MM.1S (cell line): ENCODE measurements at regions not wholly inside any gene's neighbourhood (a gene's known extent, or its start where the extent isn't known, plus 50 kb on each side); places are given as distances from the start of the nearest gene placed in this dataset.

Experiments
- DNase-seq: peaks from one replicate; pipeline ENCODE4 v3.0.0-alpha.2; 2015
- H2AFZ ChIP-seq: fragments of 300-600 bp; sonication (generic); 2 replicates; pipeline ENCODE4 v1.6.0; 2016; ENCODE audit warnings: antibody characterized with exemption, low read length
- H3F3A ChIP-seq: fragments of 300-600 bp; sonication (generic); 2 replicates; pipeline ENCODE4 v1.6.1; 2016; ENCODE audit warnings: mild to moderate bottlenecking, antibody characterized with exemption, low read length, moderate library complexity, mixed read lengths; ENCODE audit not compliant: insufficient read depth
- H3K27ac ChIP-seq: fragments of 300-600 bp; sonication (generic); 2 replicates; pipeline ENCODE4 v1.5.1; 2016; ENCODE audit warnings: mild to moderate bottlenecking, low read length
- H3K27me3 ChIP-seq: fragments of 300-600 bp; sonication (generic); replicated peaks from 2 replicates; pipeline ENCODE4 v1.6.0; 2016; ENCODE audit warnings: low read length; ENCODE audit not compliant: insufficient read depth
- H3K36me3 ChIP-seq: fragments of 300-600 bp; sonication (generic); replicated peaks from 2 replicates; pipeline ENCODE4 v1.6.1; 2016; ENCODE audit warnings: mild to moderate bottlenecking, low read length, mixed read lengths; ENCODE audit not compliant: insufficient read depth
- H3K4me1 ChIP-seq: fragments of 300-600 bp; sonication (generic); 2 replicates; pipeline ENCODE4 v1.6.1; 2016; ENCODE audit warnings: low read length, mixed read lengths
- H3K4me2 ChIP-seq: fragments of 300-600 bp; sonication (generic); 2 replicates; pipeline ENCODE4 v1.6.0; 2016; ENCODE audit warnings: low read depth, low read length
- H3K4me3 ChIP-seq: fragments of 300-600 bp; sonication (generic); 2 replicates; pipeline ENCODE4 v1.5.1; 2016; ENCODE audit warnings: low read length, mixed read lengths
- H3K79me2 ChIP-seq: fragments of 300-600 bp; sonication (generic); 2 replicates; pipeline ENCODE4 v1.6.1; 2016; ENCODE audit warnings: mixed run types, low read length, mixed read lengths
- H3K9ac ChIP-seq: fragments of 300-600 bp; sonication (generic); 2 replicates; pipeline ENCODE4 v1.6.1; 2016; ENCODE audit warnings: low read length, mixed read lengths
- H3K9me2 ChIP-seq: fragments of 300-600 bp; sonication (generic); replicated peaks from 2 replicates; pipeline ENCODE4 v1.6.1; 2016; ENCODE audit warnings: mild to moderate bottlenecking, low read length, mixed read lengths; ENCODE audit not compliant: insufficient read depth
- H3K9me3 ChIP-seq: fragments of 300-600 bp; sonication (generic); replicated peaks from 2 replicates; pipeline ENCODE4 v1.6.1; 2016; ENCODE audit warnings: mild to moderate bottlenecking, low read length, mixed read lengths; ENCODE audit not compliant: insufficient read depth
- H4K20me1 ChIP-seq: fragments of 300-600 bp; sonication (generic); 2 replicates; pipeline ENCODE4 v1.6.1; 2016; ENCODE audit warnings: mild to moderate bottlenecking, low read length, moderate library complexity, mixed read lengths; ENCODE audit not compliant: insufficient read depth
- CTCF ChIP-seq: fragments of 300-600 bp; sonication (generic); IDR thresholded peaks from 2 replicates; pipeline ENCODE4 v1.5.1; 2016; ENCODE audit warnings: antibody characterized with exemption, low read length, mixed read lengths
- EZH2 ChIP-seq: fragments of 300-600 bp; sonication (generic); optimal IDR thresholded peaks from 2 replicates; pipeline ENCODE3; 2017; ENCODE audit warnings: low read depth, mild to moderate bottlenecking, antibody characterized with exemption, low read length, mixed read lengths
- EZH2phosphoT487 ChIP-seq: fragments of 300-600 bp; sonication (generic); IDR thresholded peaks from 2 replicates; pipeline ENCODE4 v1.6.1; 2018; ENCODE audit warnings: antibody characterized with exemption, low read length

GRCh38 chr5:144547098-144547499 lies 376.4 kb downstream of the KCTD16 start:
- Histone ChIP-seq H2AFZ (no peak overlapping the region), H3F3A (no peaks in the 10 kb centered on the region), H3K27me3 (no peaks in the 10 kb centered on the region)

GRCh38 chr5:144538845-144539244 lies 368.2 kb downstream of the KCTD16 start:
- Histone ChIP-seq H3K4me2 (no peak overlapping the region), H3K4me1 (no peaks in the 10 kb centered on the region), H3K4me3 (no peak overlapping the region), H3K9me3 (no peaks in the 10 kb centered on the region), H3K27ac (no peak overlapping the region), H3K36me3 (no peaks in the 10 kb centered on the region), H2AFZ (0 out of 2 replicates have a peak overlapping the region, but pooled peaks have one; percentile 4), H3F3A (no peaks in the 10 kb centered on the region), H4K20me1 (no peaks in the 10 kb centered on the region), H3K27me3 (no peaks in the 10 kb centered on the region), H3K79me2 (no peaks in the 10 kb centered on the region), H3K9me2 (no peaks in the 10 kb centered on the region), H3K9ac (no peak overlapping the region)
- DNase-seq, result no peak
- TF ChIP-seq EZH2 (no peak), EZH2phosphoT487 (no peak), CTCF (no peak)

More at GRCh38 chr5:144547098-144547499, 376.4 kb downstream of the KCTD16 start:
- Histone ChIP-seq H3K9me2 (no peaks in the 10 kb centered on the region), H3K9me3 (no peaks in the 10 kb centered on the region), H3K27ac (no peak overlapping the region), H3K79me2 (no peaks in the 10 kb centered on the region), H3K4me3 (no peak overlapping the region), H3K9ac (no peak overlapping the region), H3K4me1 (no peaks in the 10 kb centered on the region), H3K4me2 (no peak overlapping the region), H4K20me1 (no peaks in the 10 kb centered on the region), H3K36me3 (no peaks in the 10 kb centered on the region)
- no peak for DNase-seq
- no peak for TF ChIP-seq EZH2
- no peak for TF ChIP-seq EZH2phosphoT487
- no peak for TF ChIP-seq CTCF
